Adipocyte (in vitro differentiated cells): ENCODE measurements at regions not wholly inside any gene's neighbourhood (a gene's known extent, or its start where the extent isn't known, plus 50 kb on each side); places are given as distances from the start of the nearest gene placed in this dataset.

ENCODE experiments used
- DNase-seq: peaks from one replicate; pipeline ENCODE4 v3.0.0-alpha.2; 2015; ENCODE audit warnings: low read depth
- H3K27me3 ChIP-seq: replicated peaks from 2 replicates; pipeline ENCODE4 v1.7.0; 2013; ENCODE audit warnings: mild to moderate bottlenecking, low read length, moderate library complexity; ENCODE audit not compliant: control insufficient read depth, insufficient read depth
- H3K36me3 ChIP-seq: 2 replicates; pipeline ENCODE4 v1.7.0; 2013; ENCODE audit warnings: low read length, mild to moderate bottlenecking, moderate library complexity; ENCODE audit not compliant: control insufficient read depth, insufficient read depth, severe bottlenecking
- H3K4me1 ChIP-seq: 2 replicates; pipeline ENCODE4 v1.7.0; 2013; ENCODE audit warnings: mild to moderate bottlenecking, low read length, moderate library complexity; ENCODE audit not compliant: control insufficient read depth, insufficient read depth
- H3K4me3 ChIP-seq: 2 replicates; pipeline ENCODE4 v1.7.0; 2013; ENCODE audit warnings: mild to moderate bottlenecking, low read length, moderate library complexity
- H3K9ac ChIP-seq: 2 replicates; pipeline ENCODE4 v1.7.0; 2013; ENCODE audit warnings: mild to moderate bottlenecking, low read length, moderate library complexity
- H3K9me3 ChIP-seq: 2 replicates; pipeline ENCODE4 v1.7.0; 2013; ENCODE audit warnings: mild to moderate bottlenecking, low read length, moderate library complexity; ENCODE audit not compliant: control insufficient read depth

- DNase-seq: no peak
Observed at GRCh38 chr2:48264627-48265026, 49.9 kb upstream of the FOXN2 start.

More at GRCh38 chr2:48264627-48265026, 49.9 kb upstream of the FOXN2 start:
- no peaks in the 10 kb centered on the region for H3K9me3 ChIP-seq
- H3K27me3 ChIP-seq: no peaks in the 10 kb centered on the region
- H3K4me1 ChIP-seq: no peaks in the 10 kb centered on the region
- H3K4me3 ChIP-seq: no peak overlapping the region
- H3K9ac ChIP-seq: no peak overlapping the region
- H3K36me3 ChIP-seq: no peaks in the 10 kb centered on the region
